ENCODE measurements at regions not wholly inside any gene's neighbourhood (a gene's known extent, or its start where the extent isn't known, plus 50 kb on each side); places are given as distances from the start of the nearest gene placed in this dataset.
"Not testable (repeated sequence)": the region's sequence is repeated elsewhere in the genome, so short reads cannot be mapped to it uniquely, and the experiment has no call there.

DNA sequence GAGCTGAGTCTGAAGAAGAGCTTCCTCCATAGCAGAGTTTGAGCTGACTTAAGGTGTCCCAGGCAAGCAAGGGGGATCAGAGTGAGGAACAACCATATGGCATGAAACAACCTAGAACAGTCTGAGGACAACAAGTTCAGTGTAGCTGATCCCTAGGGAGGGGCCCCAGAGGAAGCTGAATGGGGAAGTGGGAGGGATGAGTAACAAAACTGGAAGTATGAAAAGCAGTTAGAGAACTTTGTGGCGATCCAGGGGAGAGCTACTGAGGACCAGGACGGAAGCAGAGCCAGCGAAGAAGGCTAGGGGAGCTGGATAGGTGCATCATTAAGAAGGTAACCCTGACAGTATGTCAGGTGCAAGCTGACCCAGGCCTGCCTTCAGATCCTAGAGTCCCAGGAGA lies 580.8 kb downstream of the BNC2 start:
- no peak for DNase-seq (ENCODE audit: low spot score)
- peaks cover 0 to 5% of the 10 kb centered on the region in 2 donors for H3K4me1 ChIP-seq (ENCODE audit: control insufficient read depth in 1 of 2, low read depth in 2 of 2)

DNA sequence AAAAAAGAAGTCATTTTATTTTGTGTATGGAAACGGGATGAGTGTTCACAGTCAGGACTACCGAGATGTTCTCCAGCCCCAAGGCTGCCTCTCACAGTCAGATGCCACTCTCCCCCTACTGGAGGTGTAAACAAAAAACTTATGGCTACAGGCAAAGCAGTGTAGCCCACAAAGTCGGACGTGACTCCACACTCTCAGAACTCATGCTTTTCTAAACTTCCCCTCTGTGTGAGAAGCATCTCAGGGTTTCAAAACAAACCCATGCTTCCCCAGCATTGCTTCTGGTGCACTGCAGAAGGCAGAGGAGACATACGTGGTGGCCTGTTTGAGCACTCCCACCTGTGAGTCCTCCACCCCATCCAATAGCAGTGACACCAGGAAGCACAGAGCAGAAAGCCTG lies 580.3 kb downstream of the BNC2 start:
- Histone ChIP-seq H3K27ac (no peak overlapping the region), H3K4me1 (ENCODE audit: control insufficient read depth in 1 of 2, low read depth in 2 of 2) (peaks cover 0 to 10% of the 10 kb centered on the region in 2 donors), H3K9me3 (no peaks in the 10 kb centered on the region), H3K27me3 (replicated peaks; ENCODE audit: insufficient read depth) (no peaks in the 10 kb centered on the region), H3K36me3 (no peaks in the 10 kb centered on the region), H3K4me3 (no peak overlapping the region)
- TF ChIP-seq, protein P1, sequence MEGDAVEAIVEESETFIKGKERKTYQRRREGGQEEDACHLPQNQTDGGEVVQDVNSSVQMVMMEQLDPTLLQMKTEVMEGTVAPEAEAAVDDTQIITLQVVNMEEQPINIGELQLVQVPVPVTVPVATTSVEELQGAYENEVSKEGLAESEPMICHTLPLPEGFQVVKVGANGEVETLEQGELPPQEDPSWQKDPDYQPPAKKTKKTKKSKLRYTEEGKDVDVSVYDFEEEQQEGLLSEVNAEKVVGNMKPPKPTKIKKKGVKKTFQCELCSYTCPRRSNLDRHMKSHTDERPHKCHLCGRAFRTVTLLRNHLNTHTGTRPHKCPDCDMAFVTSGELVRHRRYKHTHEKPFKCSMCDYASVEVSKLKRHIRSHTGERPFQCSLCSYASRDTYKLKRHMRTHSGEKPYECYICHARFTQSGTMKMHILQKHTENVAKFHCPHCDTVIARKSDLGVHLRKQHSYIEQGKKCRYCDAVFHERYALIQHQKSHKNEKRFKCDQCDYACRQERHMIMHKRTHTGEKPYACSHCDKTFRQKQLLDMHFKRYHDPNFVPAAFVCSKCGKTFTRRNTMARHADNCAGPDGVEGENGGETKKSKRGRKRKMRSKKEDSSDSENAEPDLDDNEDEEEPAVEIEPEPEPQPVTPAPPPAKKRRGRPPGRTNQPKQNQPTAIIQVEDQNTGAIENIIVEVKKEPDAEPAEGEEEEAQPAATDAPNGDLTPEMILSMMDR (IDR thresholded peaks at IDR 0.05) = no peak
- DNase-seq (ENCODE audit: low spot score) (no peak), ATAC-seq (ENCODE audit: insufficient number of reproducible peaks, low FRiP score, low read depth) (no peak)

More for the DNA sequence above, 580.8 kb downstream of the BNC2 start:
- Histone ChIP-seq H3K36me3 (no peaks in the 10 kb centered on the region), H3K27me3 (replicated peaks; ENCODE audit: insufficient read depth) (no peaks in the 10 kb centered on the region), H3K4me3 (no peak overlapping the region), H3K27ac (no peak overlapping the region), H3K9me3 (no peaks in the 10 kb centered on the region)
- TF ChIP-seq, protein P1 (IDR thresholded peaks at IDR 0.05) = no peak
- no peak for ATAC-seq (ENCODE audit: insufficient number of reproducible peaks, low FRiP score, low read depth)

DNA sequence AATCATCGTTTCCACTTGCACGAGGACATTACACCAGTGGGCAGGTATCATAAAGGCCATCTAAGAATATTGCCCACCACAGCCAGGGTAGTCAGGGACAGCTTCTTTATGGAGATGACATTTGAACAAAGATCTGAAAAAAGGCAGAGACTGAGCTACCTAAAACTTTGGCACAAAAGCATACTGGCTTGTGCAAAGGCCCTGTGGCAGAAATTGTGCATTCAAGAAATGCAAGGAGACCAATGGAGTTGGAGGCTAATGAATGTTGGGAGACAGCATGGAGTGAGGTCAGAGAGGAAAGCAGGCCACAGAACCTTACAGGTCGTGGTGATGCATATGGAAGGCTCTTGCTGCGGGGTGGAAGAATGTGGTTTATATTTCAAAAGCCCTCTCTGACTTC lies 578.5 kb downstream of the BNC2 start:
- TF ChIP-seq, protein P1 (IDR thresholded peaks at IDR 0.05) = no peak
- Histone ChIP-seq H3K27ac (no peak overlapping the region), H3K9me3 (no peaks in the 10 kb centered on the region), H3K36me3 (no peaks in the 10 kb centered on the region), H3K4me1 (ENCODE audit: control insufficient read depth in 1 of 2, low read depth in 2 of 2) (peaks cover 0 to 10% of the 10 kb centered on the region in 2 donors), H3K4me3 (no peak overlapping the region), H3K27me3 (replicated peaks; ENCODE audit: insufficient read depth) (no peaks in the 10 kb centered on the region)
- no peak for DNase-seq (ENCODE audit: low spot score)
- no peak for ATAC-seq (ENCODE audit: insufficient number of reproducible peaks, low FRiP score, low read depth)

DNA sequence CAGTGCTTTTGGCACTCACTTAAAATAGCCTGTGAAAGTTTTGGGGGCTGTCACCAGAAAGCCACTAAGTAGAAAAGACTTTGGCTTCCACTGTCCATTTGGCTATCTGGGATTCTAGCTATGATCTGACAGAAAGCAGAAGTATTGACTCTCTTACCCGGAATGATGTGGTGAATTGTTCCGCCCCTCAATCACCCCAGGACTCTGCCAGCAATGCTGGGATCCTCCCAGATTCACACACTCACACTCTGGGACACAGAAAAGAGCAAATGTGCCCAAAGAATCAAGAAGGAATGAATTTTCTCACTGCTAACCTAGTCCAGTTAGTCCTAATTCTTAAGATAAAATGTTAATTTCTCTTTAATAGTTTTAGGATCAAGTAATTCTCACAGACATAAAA lies 576.9 kb downstream of the BNC2 start:
- H3K4me1 ChIP-seq (ENCODE audit: control insufficient read depth in 1 of 2, low read depth in 2 of 2) = peaks cover 0 to 10% of the 10 kb centered on the region in 2 donors
- no peaks in the 10 kb centered on the region for H3K27me3 ChIP-seq (replicated peaks; ENCODE audit: insufficient read depth)
- TF ChIP-seq, protein P1 (IDR thresholded peaks at IDR 0.05) = no peak
- H3K4me3 ChIP-seq = no peak overlapping the region
- H3K27ac ChIP-seq = no peak overlapping the region
- DNase-seq (ENCODE audit: low spot score) (no peak), ATAC-seq (ENCODE audit: insufficient number of reproducible peaks, low FRiP score, low read depth) (peak; percentile 50)
- H3K9me3 ChIP-seq = no peaks in the 10 kb centered on the region
- no peaks in the 10 kb centered on the region for H3K36me3 ChIP-seq

DNA sequence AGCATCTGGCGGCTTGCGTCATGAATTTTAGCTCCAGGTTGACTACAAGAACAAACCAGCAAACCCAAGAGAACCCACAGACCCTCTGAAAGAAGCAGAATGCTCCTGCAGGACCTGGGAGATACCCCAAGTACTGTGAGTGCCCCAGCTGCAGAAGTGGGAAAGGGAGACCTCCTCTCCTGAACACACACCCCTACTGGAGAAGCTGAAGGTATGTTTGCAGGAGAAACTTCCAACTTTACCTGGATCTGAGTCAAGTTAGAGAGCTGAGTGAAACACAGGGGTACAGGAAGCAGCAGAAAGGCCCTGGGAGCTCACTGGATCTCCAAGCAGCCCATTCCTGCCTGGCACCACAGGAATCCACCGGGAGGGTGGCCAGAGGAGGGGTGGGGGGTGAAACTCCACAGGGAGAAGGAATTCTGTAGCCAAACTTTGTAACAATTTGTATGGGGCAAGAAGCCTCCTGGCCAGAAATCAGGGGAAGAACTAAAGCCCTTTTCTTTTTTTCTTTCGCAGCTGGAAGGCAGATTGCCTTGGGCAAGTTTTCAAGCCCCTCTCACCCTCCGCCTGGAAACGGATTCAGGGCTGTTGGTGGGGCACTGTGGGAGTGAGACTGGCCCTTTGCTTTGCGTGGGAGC lies 576.2 kb downstream of the BNC2 start:
- TF ChIP-seq, protein P1 (IDR thresholded peaks at IDR 0.05) = no peak
- no peaks in the 10 kb centered on the region for H3K27me3 ChIP-seq (replicated peaks; ENCODE audit: insufficient read depth)
- H3K36me3 ChIP-seq = no peaks in the 10 kb centered on the region
- ATAC-seq (ENCODE audit: insufficient number of reproducible peaks, low FRiP score, low read depth) (no peak), DNase-seq (ENCODE audit: low spot score) (no peak)
- H3K4me3 ChIP-seq = no peak overlapping the region
- no peaks in the 10 kb centered on the region for H3K9me3 ChIP-seq
- H3K4me1 ChIP-seq (ENCODE audit: control insufficient read depth in 1 of 2, low read depth in 2 of 2) = peaks cover 0 to 10% of the 10 kb centered on the region in 2 donors
- H3K27ac ChIP-seq = no peak overlapping the region

DNA sequence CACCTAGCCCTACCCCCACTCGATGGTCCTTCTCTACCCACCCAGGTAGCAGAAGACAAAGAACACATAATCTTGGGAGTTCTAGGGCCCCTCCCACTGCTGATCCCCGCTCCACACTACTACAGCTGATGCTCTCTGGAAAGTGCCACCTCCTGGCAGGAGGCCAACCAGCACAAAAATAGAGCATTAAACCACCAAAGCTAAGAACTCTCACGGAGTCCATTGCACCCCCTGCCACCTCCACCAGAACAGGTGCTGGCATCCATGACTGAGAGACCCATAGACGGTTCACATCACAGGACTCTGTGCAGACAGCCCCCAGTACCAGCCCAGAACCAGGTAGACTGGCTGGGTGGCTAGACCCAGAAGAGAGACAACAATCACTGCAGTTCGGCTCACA lies 575.5 kb downstream of the BNC2 start:
- not testable (repeated sequence) for H3K9me3 ChIP-seq; H3K4me3 ChIP-seq; ATAC-seq (ENCODE audit: insufficient number of reproducible peaks, low FRiP score, low read depth); H3K4me1 ChIP-seq (ENCODE audit: control insufficient read depth in 1 of 2, low read depth in 2 of 2); H3K27me3 ChIP-seq (replicated peaks; ENCODE audit: insufficient read depth); H3K36me3 ChIP-seq; DNase-seq (ENCODE audit: low spot score); H3K27ac ChIP-seq

DNA sequence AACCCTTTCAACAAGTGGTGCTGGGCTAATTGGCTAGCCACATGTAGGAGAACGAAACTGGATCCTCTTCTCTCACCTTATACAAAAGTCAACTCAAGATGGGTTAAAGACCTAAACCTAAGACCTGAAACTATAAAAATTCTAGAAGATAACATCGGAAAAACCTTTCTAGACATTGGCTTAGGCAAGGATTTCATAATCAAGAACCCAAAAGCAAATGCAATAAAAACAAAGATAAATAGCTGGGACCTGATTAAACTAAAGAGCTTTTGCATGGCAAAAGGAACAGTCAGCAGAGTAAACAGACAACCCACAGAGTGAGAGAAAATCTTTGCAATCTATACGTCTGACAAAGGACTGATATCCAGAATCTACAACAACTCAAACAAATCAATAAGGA lies 571.1 kb downstream of the BNC2 start:
- not testable (repeated sequence) for ATAC-seq (ENCODE audit: insufficient number of reproducible peaks, low FRiP score, low read depth); H3K36me3 ChIP-seq; H3K9me3 ChIP-seq; H3K4me3 ChIP-seq; H3K4me1 ChIP-seq (ENCODE audit: control insufficient read depth in 1 of 2, low read depth in 2 of 2); H3K27ac ChIP-seq; DNase-seq (ENCODE audit: low spot score); H3K27me3 ChIP-seq (replicated peaks; ENCODE audit: insufficient read depth)

Data from thoracic aorta (tissue), 2 donors.